ENCODE measurements at regions not wholly inside any gene's neighbourhood (a gene's known extent, or its start where the extent isn't known, plus 50 kb on each side); places are given as distances from the start of the nearest gene placed in this dataset.

- TF ChIP-seq CTCF (IDR thresholded peaks at IDR 0.05) (no peak), POLR2A (IDR thresholded peaks at IDR 0.05) (no peak)
These were observed 1676.7 kb upstream of the CDH9 start for GRCh38 chr5:28714907-28715698.

Data from ovary (tissue), 3 donors.